HG03432 (cell line): ENCODE measurements at regions not wholly inside any gene's neighbourhood (a gene's known extent, or its start where the extent isn't known, plus 50 kb on each side); places are given as distances from the start of the nearest gene placed in this dataset.

Source experiments
- ATAC-seq: cut with Tn5 transposase; IDR thresholded peaks from one replicate; pipeline ENCODE4 v1.9.1; 2021; ENCODE audit warnings: mild to moderate bottlenecking, moderate library complexity; ENCODE audit not compliant: unreplicated experiment

- ATAC-seq = no peak
Observed at GRCh38 chr4:45368832-45369231, 642.5 kb upstream of the GNPDA2 start.

- no peak for ATAC-seq
Observed at GRCh38 chr4:45363931-45364330, 637.6 kb upstream of the GNPDA2 start.

GRCh38 chr4:45358573-45359506, 632.5 kb upstream of the GNPDA2 start:
- ATAC-seq = no peak

GRCh38 chr4:45353161-45353560, 626.8 kb upstream of the GNPDA2 start:
- ATAC-seq = no peak

- peak; percentile 89 for ATAC-seq
Observed at GRCh38 chr4:45350438-45350837, 624.1 kb upstream of the GNPDA2 start.

- ATAC-seq = peak; percentile 18
Observed at GRCh38 chr4:45349859-45350258, 623.5 kb upstream of the GNPDA2 start.

- no peak for ATAC-seq
Observed at GRCh38 chr4:45346816-45347435, 620.6 kb upstream of the GNPDA2 start.

- ATAC-seq = no peak
Observed at GRCh38 chr4:45345558-45345957, 619.2 kb upstream of the GNPDA2 start.

GRCh38 chr4:45331802-45332201, 605.4 kb upstream of the GNPDA2 start:
- no peak for ATAC-seq

- ATAC-seq = no peak
Observed at GRCh38 chr4:45327544-45327943, 601.2 kb upstream of the GNPDA2 start.

GRCh38 chr4:45324455-45325417, 598.4 kb upstream of the GNPDA2 start:
- no peak for ATAC-seq

- peak; percentile 61 for ATAC-seq
Observed at GRCh38 chr4:45323453-45324058, 597.2 kb upstream of the GNPDA2 start.

- ATAC-seq = no peak
Observed at GRCh38 chr4:45317739-45318138, 591.4 kb upstream of the GNPDA2 start.

- ATAC-seq = no peak
Observed at GRCh38 chr4:45317276-45317675, 590.9 kb upstream of the GNPDA2 start.

GRCh38 chr4:45316257-45316656, 589.9 kb upstream of the GNPDA2 start:
- no peak for ATAC-seq

- ATAC-seq = no peak
Observed at GRCh38 chr4:45302828-45303227, 576.5 kb upstream of the GNPDA2 start.

- no peak for ATAC-seq
Observed at GRCh38 chr4:45294464-45294863, 568.1 kb upstream of the GNPDA2 start.

- ATAC-seq = no peak
Observed at GRCh38 chr4:45293335-45293734, 567.0 kb upstream of the GNPDA2 start.

GRCh38 chr4:45292844-45293243, 566.5 kb upstream of the GNPDA2 start:
- ATAC-seq = no peak

- no peak for ATAC-seq
Observed at GRCh38 chr4:45284400-45285085, 558.2 kb upstream of the GNPDA2 start.
